Smooth muscle cell (in vitro differentiated cells): ENCODE measurements at regions not wholly inside any gene's neighbourhood (a gene's known extent, or its start where the extent isn't known, plus 50 kb on each side); places are given as distances from the start of the nearest gene placed in this dataset.
"Not testable (repeated sequence)": the region's sequence is repeated elsewhere in the genome, so short reads cannot be mapped to it uniquely, and the experiment has no call there.

Experiments used
- DNase-seq: peaks from one replicate; lab custom pipeline; 2025; ENCODE audit not compliant: unreplicated experiment; lab: John Stamatoyannopoulos, UW
- H2AFZ ChIP-seq: fragments of 200-600 bp; sonication (generic); 2 replicates; pipeline ENCODE4 v1.6.0; 2016; ENCODE audit warnings: antibody characterized with exemption, low read depth, mild to moderate bottlenecking
- H3F3A ChIP-seq: fragments of 200-600 bp; sonication (generic); 2 replicates; pipeline ENCODE4 v1.6.0; 2017; ENCODE audit warnings: antibody characterized with exemption, low read depth
- H3K27ac ChIP-seq: fragments of 200-600 bp; sonication (generic); 2 replicates; pipeline ENCODE4 v1.5.1; 2016; ENCODE audit warnings: low read depth, mild to moderate bottlenecking
- H3K27me3 ChIP-seq: fragments of 200-600 bp; sonication (generic); 2 replicates; pipeline ENCODE4 v1.6.1; 2016; ENCODE audit warnings: low read depth, mild to moderate bottlenecking
- H3K36me3 ChIP-seq: fragments of 200-600 bp; sonication (generic); 2 replicates; pipeline ENCODE4 v1.5.1; 2016; ENCODE audit warnings: low read depth
- H3K4me1 ChIP-seq: fragments of 200-600 bp; sonication (generic); 2 replicates; pipeline ENCODE4 v1.5.1; 2016; ENCODE audit warnings: low read depth
- H3K4me2 ChIP-seq: fragments of 200-600 bp; sonication (generic); 2 replicates; pipeline ENCODE4 v1.6.0; 2016; ENCODE audit warnings: mild to moderate bottlenecking
- H3K4me3 ChIP-seq: fragments of 200-600 bp; sonication (generic); 2 replicates; pipeline ENCODE4 v1.5.1; 2016; ENCODE audit warnings: mild to moderate bottlenecking
- H3K79me2 ChIP-seq: fragments of 200-600 bp; sonication (generic); 2 replicates; pipeline ENCODE4 v1.6.0; 2016; ENCODE audit warnings: low read depth, mild to moderate bottlenecking
- H3K9ac ChIP-seq: fragments of 200-600 bp; sonication (generic); 2 replicates; pipeline ENCODE4 v1.6.0; 2016; ENCODE audit warnings: low read depth
- H3K9me3 ChIP-seq: fragments of 200-600 bp; sonication (generic); replicated peaks from 2 replicates; pipeline ENCODE4 v1.5.1; 2016; ENCODE audit warnings: low read depth
- H4K20me1 ChIP-seq: fragments of 200-600 bp; sonication (generic); 2 replicates; pipeline ENCODE4 v1.6.0; 2016; ENCODE audit warnings: low read depth
- WGBS: methylation state at CpG from one replicate; pipeline ENCODE4 v1.1.7; 2016; ENCODE audit warnings: low lambda C conversion rate; 5-methylcytosine and 5-hydroxymethylcytosine counted together
- TF ChIP-seq, protein P1 (sequence below): fragments of 200-600 bp; sonication (generic); IDR thresholded peaks from 2 replicates; pipeline ENCODE4 v1.5.1; 2017; ENCODE audit warnings: borderline replicate concordance, mild to moderate bottlenecking, antibody characterized with exemption; ENCODE audit not compliant: insufficient read depth, poor library complexity, severe bottlenecking

DNA sequence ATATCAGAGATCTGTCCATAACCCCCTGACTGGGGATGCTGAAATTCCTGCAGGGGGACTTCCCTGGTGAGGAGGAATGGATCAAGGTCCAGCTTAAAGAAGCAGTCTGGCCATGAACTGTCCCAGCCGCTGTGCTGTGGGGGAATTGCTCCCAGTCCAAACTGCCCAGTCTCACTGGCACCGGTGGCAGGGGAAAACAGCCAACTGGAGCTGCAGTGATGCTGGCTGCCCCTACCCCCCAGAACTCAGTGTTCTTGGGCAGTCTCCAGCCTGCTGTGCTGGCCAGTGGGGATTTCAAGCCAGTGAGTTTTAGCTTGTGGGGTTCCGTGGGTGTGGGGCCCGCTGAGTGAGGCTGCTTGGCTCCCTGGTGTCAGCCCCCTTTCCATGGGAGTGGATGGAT, 306.5 kb upstream of the RPS23 start:
- no peak overlapping the region for H3K27ac ChIP-seq
- H3K27me3 ChIP-seq, result no peaks in the 10 kb centered on the region
- no peak overlapping the region for H2AFZ ChIP-seq
- no peaks in the 10 kb centered on the region for H3K79me2 ChIP-seq
- H4K20me1 ChIP-seq, result no peaks in the 10 kb centered on the region
- no peaks in the 10 kb centered on the region for H3K36me3 ChIP-seq
- H3K4me3 ChIP-seq, result no peak overlapping the region
- 100% methylated on average over 4 of the region's 4 CpGs for WGBS
- no peaks in the 10 kb centered on the region for H3F3A ChIP-seq
- H3K4me1 ChIP-seq, result peaks cover 12% of the 10 kb centered on the region
- peaks cover 4% of the 10 kb centered on the region for H3K9me3 ChIP-seq
- no peak overlapping the region for H3K9ac ChIP-seq
- H3K4me2 ChIP-seq, result no peak overlapping the region
- TF ChIP-seq, protein P1, sequence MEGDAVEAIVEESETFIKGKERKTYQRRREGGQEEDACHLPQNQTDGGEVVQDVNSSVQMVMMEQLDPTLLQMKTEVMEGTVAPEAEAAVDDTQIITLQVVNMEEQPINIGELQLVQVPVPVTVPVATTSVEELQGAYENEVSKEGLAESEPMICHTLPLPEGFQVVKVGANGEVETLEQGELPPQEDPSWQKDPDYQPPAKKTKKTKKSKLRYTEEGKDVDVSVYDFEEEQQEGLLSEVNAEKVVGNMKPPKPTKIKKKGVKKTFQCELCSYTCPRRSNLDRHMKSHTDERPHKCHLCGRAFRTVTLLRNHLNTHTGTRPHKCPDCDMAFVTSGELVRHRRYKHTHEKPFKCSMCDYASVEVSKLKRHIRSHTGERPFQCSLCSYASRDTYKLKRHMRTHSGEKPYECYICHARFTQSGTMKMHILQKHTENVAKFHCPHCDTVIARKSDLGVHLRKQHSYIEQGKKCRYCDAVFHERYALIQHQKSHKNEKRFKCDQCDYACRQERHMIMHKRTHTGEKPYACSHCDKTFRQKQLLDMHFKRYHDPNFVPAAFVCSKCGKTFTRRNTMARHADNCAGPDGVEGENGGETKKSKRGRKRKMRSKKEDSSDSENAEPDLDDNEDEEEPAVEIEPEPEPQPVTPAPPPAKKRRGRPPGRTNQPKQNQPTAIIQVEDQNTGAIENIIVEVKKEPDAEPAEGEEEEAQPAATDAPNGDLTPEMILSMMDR, result no peak
- DNase-seq, result no peak

DNA sequence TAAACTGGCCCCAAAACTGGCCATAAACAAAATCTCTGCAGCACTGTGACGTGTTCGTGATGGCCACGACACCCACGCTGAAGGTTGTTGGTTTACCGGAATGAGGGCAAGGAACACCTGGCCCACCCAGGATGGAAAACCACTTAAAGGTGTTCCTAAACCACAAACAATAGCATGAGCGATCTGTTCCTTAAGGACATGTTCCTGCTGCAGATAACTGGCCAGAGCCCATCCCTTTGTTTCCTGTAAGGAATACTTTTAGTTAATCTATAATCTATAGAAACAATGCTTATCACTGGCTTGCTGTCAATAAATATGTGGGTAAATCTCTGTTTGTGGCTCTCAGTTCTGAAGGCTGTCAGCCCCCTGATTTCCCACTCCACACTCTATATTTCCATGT, 305.2 kb upstream of the RPS23 start:
- H3K4me1 ChIP-seq, result peaks cover 12% of the 10 kb centered on the region
- not testable (repeated sequence) for H3K9ac ChIP-seq, H2AFZ ChIP-seq, H3K36me3 ChIP-seq, H3K79me2 ChIP-seq, H3K4me2 ChIP-seq, H3F3A ChIP-seq, H3K27me3 ChIP-seq, H3K4me3 ChIP-seq, H4K20me1 ChIP-seq, H3K27ac ChIP-seq, DNase-seq, H3K9me3 ChIP-seq
- WGBS, result 96% methylated on average over 6 of the region's 6 CpGs

DNA sequence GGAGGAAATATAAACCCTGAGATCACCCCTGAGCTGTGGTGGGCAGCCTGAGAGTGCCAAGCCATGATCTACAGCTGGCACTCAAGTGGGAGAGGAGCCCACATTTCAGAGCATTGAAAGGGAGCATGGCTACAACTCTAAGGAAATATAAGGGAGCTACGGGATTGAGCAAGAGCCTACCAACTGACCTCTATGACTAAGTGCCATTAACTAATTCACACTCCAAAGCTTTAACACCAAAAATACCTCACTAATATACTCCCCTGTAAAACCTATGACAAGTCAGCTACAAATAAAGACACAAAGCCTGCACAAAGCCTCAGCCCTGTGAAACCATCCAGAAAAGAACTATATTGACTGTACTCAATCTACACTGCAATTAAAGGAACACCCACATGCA, 286.8 kb upstream of the RPS23 start:
- Histone ChIP-seq H3K4me1 (no peaks in the 10 kb centered on the region), H3K36me3 (no peaks in the 10 kb centered on the region), H4K20me1 (no peaks in the 10 kb centered on the region), H3K27me3 (no peaks in the 10 kb centered on the region), H2AFZ (no peak overlapping the region), H3K9ac (no peak overlapping the region), H3K79me2 (no peaks in the 10 kb centered on the region), H3F3A (no peaks in the 10 kb centered on the region), H3K27ac (no peak overlapping the region), H3K4me3 (no peak overlapping the region), H3K9me3 (no peaks in the 10 kb centered on the region), H3K4me2 (no peak overlapping the region)
- TF ChIP-seq, protein P1, result no peak
- no peak for DNase-seq
- 77% methylated on average over 1 of the region's 1 CpG for WGBS

DNA sequence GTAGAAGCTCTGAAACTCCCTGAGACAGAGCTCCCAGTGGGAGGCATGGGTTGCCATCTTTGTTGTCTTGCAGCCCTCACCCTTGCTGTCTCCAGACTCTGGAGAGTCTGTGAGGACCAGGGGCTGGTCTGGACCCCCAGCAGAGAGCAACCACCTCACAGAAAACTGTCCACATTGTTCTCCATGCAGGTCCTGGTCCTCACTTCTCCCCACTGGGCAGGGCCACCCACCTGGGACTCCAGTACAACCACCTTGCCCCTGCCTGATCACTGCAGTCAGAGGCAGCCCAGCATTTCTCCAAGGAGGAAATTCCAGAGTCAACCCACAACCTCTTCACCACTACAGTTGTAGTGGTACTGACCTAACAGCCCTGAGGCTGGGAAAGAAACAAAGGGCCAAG, 285.6 kb upstream of the RPS23 start:
- Histone ChIP-seq H3K27ac (no peak overlapping the region), H3K27me3 (no peaks in the 10 kb centered on the region), H3K4me1 (no peaks in the 10 kb centered on the region), H3K36me3 (no peaks in the 10 kb centered on the region), H3K4me2 (no peak overlapping the region), H2AFZ (no peak overlapping the region), H3K79me2 (no peaks in the 10 kb centered on the region), H3K9ac (no peak overlapping the region), H3F3A (no peaks in the 10 kb centered on the region), H3K4me3 (no peak overlapping the region), H4K20me1 (no peaks in the 10 kb centered on the region), H3K9me3 (no peaks in the 10 kb centered on the region)
- TF ChIP-seq, protein P1, result no peak
- DNase-seq, result no peak
